HG02623 (cell line): ENCODE measurements at regions not wholly inside any gene's neighbourhood (a gene's known extent, or its start where the extent isn't known, plus 50 kb on each side); places are given as distances from the start of the nearest gene placed in this dataset.
"Not testable (repeated sequence)": the region's sequence is repeated elsewhere in the genome, so short reads cannot be mapped to it uniquely, and the experiment has no call there.

Experiments used
- ATAC-seq: cut with Tn5 transposase; IDR thresholded peaks from one replicate; pipeline ENCODE4 v1.9.1; 2021; ENCODE audit warnings: moderate library complexity; ENCODE audit not compliant: unreplicated experiment

GRCh38 chr20:1811621-1812498 is 83.3 kb upstream of the SIRPA start:
- ATAC-seq = no peak

- no peak for ATAC-seq
Observed at GRCh38 chr20:1810926-1811620, 84.1 kb upstream of the SIRPA start.

GRCh38 chr20:1810572-1810925 is 84.7 kb upstream of the SIRPA start:
- no peak for ATAC-seq

GRCh38 chr20:1809611-1810510 is 85.3 kb upstream of the SIRPA start:
- no peak for ATAC-seq

- ATAC-seq = no peak
Observed at GRCh38 chr20:1809131-1809572, 86.1 kb upstream of the SIRPA start.

- no peak for ATAC-seq
Observed at GRCh38 chr20:1808101-1808500, 87.1 kb upstream of the SIRPA start.

GRCh38 chr20:1807394-1807793 is 87.8 kb upstream of the SIRPA start:
- ATAC-seq = no peak

GRCh38 chr20:1806456-1806855 is 88.8 kb upstream of the SIRPA start:
- no peak for ATAC-seq

- no peak for ATAC-seq
Observed at GRCh38 chr20:1805816-1806215, 89.4 kb upstream of the SIRPA start.

- ATAC-seq = no peak
Observed at GRCh38 chr20:1805161-1805581, 90.0 kb upstream of the SIRPA start.

GRCh38 chr20:1804554-1804956 is 90.7 kb upstream of the SIRPA start:
- ATAC-seq = no peak

GRCh38 chr20:1803932-1804501 is 91.2 kb upstream of the SIRPA start:
- no peak for ATAC-seq

GRCh38 chr20:1803061-1803931 is 91.9 kb upstream of the SIRPA start:
- ATAC-seq = no peak

GRCh38 chr20:1802385-1803060 is 92.7 kb upstream of the SIRPA start:
- no peak for ATAC-seq

GRCh38 chr20:1801929-1802306 is 93.3 kb upstream of the SIRPA start:
- ATAC-seq = no peak

GRCh38 chr20:1801225-1801928 is 93.8 kb upstream of the SIRPA start:
- no peak for ATAC-seq

GRCh38 chr20:1800777-1801176 is 94.4 kb upstream of the SIRPA start:
- ATAC-seq = no peak

GRCh38 chr20:1800180-1800579 is 95.0 kb upstream of the SIRPA start:
- ATAC-seq = no peak

- not testable (repeated sequence) for ATAC-seq
Observed at GRCh38 chr20:1799746-1800145, 95.5 kb upstream of the SIRPA start.
